ENCODE measurements at regions not wholly inside any gene's neighbourhood (a gene's known extent, or its start where the extent isn't known, plus 50 kb on each side); places are given as distances from the start of the nearest gene placed in this dataset.
"Not testable (repeated sequence)": the region's sequence is repeated elsewhere in the genome, so short reads cannot be mapped to it uniquely, and the experiment has no call there.

DNA sequence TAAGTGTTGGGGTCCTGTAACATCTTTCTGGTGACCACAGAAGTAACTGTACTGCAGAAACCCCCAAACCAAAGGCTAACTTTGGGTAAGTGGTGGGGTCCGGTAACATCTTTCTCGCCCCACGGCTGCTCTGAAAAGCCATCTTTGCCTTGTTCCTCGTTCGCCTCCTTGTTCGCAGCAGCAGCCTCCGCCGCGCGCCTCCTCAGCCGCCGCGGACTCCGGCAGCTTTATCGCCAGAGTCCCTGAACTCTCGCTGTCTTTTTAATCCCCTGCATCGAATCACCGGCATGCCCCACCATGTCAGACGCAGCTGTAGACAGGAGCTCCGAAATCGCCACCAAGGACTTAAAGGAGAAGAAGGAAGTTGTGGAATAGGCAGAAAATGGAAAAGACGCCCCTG, 316.8 kb downstream of the TUSC7 start:
- H3K4me3 ChIP-seq = no peak overlapping the region
- no peak for TF ChIP-seq Cebpa-rat (IDR thresholded peaks at IDR 0.05)
- no peaks in the 10 kb centered on the region for H4K20me1 ChIP-seq
- H3K4me2 ChIP-seq = no peak overlapping the region
- H3K27me3 ChIP-seq = no peaks in the 10 kb centered on the region
- no peak overlapping the region for H3K9ac ChIP-seq
- H3K27ac ChIP-seq = no peak overlapping the region
- peaks cover 0 to 5% (median 0%) of the 10 kb centered on the region in 10 experiments; a peak in 1 of 20 replicates for H3K4me1 ChIP-seq
- H3K36me3 ChIP-seq = no peaks in the 10 kb centered on the region
- H3K9me3 ChIP-seq (replicated peaks in 1 of 11) = peaks cover 7 to 30% (median 15%) of the 10 kb centered on the region in 11 experiments; a peak in 19 of 22 replicates

DNA sequence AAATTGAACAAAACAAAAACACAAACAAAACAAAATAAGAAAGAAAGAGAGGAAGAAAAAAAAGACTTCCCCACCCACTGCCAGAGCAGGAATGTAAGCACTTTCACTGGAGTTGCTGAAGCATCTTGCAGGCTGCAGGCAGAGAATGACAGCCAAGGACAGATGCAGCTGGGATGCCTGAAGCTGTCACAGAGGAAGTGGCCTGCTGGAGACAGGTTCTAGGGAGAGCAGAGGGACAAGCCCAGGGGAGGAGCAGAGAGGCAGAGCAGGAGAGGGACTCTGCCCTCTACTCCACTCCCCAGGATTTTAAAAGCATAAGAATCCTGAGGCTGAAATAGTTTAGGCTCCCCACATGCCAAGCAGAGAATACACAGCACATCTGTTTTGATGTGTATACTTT, 326.2 kb downstream of the TUSC7 start:
- H3K27me3 ChIP-seq = no peaks in the 10 kb centered on the region
- peak overlapping the region in 5 of 11 experiments; percentile 1 to 51 (median 32); a peak in 4 of 22 replicates for H3K9ac ChIP-seq
- H4K20me1 ChIP-seq = no peaks in the 10 kb centered on the region
- peak overlapping the region in 10 of 11 experiments; percentile 0 to 75 (median 48); a peak in 17 of 22 replicates for H3K27ac ChIP-seq
- peaks cover 11 to 25% (median 21%) of the 10 kb centered on the region in 10 experiments; a peak in 19 of 20 replicates for H3K4me1 ChIP-seq
- peaks cover 24 to 37% (median 33%) of the 10 kb centered on the region in 11 experiments for H3K9me3 ChIP-seq (replicated peaks in 1 of 11)
- H3K4me2 ChIP-seq = peak overlapping the region; percentile 27 to 81 (median 60); a peak in 21 of 22 replicates
- H3K4me3 ChIP-seq = no peak overlapping the region
- no peak for TF ChIP-seq Cebpa-rat (IDR thresholded peaks at IDR 0.05)
- no peaks in the 10 kb centered on the region for H3K36me3 ChIP-seq

DNA sequence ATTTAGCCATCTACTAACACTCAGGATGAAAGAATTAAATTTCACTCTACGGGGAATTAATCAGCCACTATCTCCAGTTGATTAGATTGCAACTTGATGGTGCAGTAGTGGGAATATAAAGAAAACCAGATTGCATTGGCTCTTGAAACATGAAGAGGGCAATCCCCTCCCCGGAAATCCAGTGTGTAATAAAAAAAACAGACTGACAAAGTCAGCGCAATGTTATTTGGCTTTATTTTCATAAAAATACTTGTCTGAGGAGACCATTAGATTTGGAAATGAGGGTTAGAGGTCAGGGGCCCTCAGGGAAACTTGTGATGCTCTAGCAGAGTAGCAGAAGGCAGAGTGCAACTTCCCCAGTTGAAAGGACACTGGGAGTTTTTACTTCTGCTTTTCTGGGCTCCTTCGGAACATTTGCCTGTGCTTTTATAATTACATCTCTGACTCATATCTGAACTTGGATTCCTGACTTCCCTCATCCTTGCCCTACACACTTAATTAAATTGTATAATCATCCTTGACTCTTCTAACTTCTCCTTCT, 326.8 kb downstream of the TUSC7 start:
- peak overlapping the region in 5 of 11 experiments; percentile 2 to 56 (median 51); a peak in 6 of 22 replicates for H3K9ac ChIP-seq
- no peaks in the 10 kb centered on the region for H3K36me3 ChIP-seq
- peaks cover 11 to 25% (median 21%) of the 10 kb centered on the region in 10 experiments; a peak in 19 of 20 replicates for H3K4me1 ChIP-seq
- H4K20me1 ChIP-seq = no peaks in the 10 kb centered on the region
- H3K9me3 ChIP-seq (replicated peaks in 1 of 11) = peaks cover 20 to 32% (median 27%) of the 10 kb centered on the region in 11 experiments
- peak overlapping the region in 9 of 11 experiments; percentile 29 to 85 (median 65); a peak in 16 of 22 replicates for H3K4me2 ChIP-seq
- H3K27ac ChIP-seq = peak overlapping the region in 9 of 11 experiments; percentile 33 to 76 (median 63); a peak in 16 of 22 replicates
- no peak for TF ChIP-seq Cebpa-rat (IDR thresholded peaks at IDR 0.05)
- no peak overlapping the region for H3K4me3 ChIP-seq
- no peaks in the 10 kb centered on the region for H3K27me3 ChIP-seq

DNA sequence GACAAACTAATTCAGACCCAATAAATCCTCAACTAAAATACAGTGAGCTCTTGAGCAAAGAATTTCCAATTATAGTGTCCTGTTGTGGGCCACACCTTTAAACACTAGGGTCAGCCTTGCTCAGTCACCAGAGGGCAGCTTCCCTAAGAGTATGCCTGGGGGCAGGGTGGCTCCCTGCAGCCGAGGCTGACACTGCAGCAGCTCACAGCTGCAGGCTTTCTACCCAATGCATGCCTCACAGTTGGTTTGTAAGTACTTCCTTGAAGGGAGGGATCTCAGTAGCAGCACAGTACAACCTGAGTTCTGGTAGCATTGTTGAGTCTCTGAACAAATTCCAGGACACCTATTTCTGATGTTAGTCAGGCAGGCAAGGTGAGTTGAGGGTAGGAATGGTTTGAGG, 335.6 kb downstream of the TUSC7 start:
- Histone ChIP-seq H3K4me2 (0 out of 22 replicates have a peak overlapping the region, but pooled peaks of 1 of the 11 experiments have one; percentile 28), H3K4me3 (no peak overlapping the region), H3K27me3 (no peaks in the 10 kb centered on the region), H3K27ac (no peak overlapping the region), H3K9ac (no peak overlapping the region), H3K4me1 (peaks cover 0 to 5% (median 0%) of the 10 kb centered on the region in 10 experiments; a peak in 3 of 20 replicates), H4K20me1 (no peaks in the 10 kb centered on the region), H3K36me3 (no peaks in the 10 kb centered on the region), H3K9me3 (replicated peaks in 1 of 11) (peaks cover 0 to 9% (median 0%) of the 10 kb centered on the region in 11 experiments; a peak in 4 of 22 replicates)
- no peak for TF ChIP-seq Cebpa-rat (IDR thresholded peaks at IDR 0.05)

DNA sequence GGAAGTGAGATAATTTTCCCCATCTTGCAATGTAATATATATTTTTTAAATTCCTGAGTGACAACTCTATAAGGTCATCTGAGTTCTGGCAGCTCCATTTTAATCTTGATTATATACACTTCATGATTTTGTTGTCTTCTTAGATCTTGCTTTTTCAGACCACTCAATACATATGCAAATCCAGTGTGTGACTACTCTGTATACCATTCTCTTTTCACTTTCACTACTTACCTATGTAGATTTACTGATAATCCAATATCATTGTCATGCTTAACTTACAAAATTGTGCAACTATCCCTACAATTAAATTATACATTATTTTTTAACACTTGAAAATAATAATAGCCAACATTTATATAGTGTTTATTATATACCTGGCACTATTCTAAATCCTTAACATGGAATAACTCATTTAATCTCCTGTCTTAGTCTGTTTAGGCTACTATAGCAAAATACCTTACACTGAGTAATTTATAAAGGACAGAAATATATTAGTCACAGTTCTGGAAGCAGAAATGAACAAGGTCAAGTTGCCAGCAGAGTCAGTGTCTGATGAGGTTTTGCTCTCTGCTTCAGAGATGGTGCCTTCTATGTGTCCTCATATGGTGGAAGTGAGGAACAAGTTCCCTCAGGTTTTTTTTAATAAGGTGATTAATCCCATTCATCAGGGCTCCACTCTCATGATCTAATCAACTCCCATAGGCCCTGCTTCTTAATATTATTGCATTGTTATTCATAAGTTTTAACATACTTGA, 338.5 kb downstream of the TUSC7 start:
- no peak overlapping the region for H3K9ac ChIP-seq
- H3K27ac ChIP-seq = no peak overlapping the region
- H3K27me3 ChIP-seq = no peaks in the 10 kb centered on the region
- H3K9me3 ChIP-seq (replicated peaks in 1 of 11) = peaks cover 0 to 9% (median 0%) of the 10 kb centered on the region in 11 experiments; a peak in 4 of 22 replicates
- H3K4me3 ChIP-seq = no peak overlapping the region
- no peaks in the 10 kb centered on the region for H4K20me1 ChIP-seq
- no peak overlapping the region for H3K4me2 ChIP-seq
- H3K36me3 ChIP-seq = no peaks in the 10 kb centered on the region
- no peak for TF ChIP-seq Cebpa-rat (IDR thresholded peaks at IDR 0.05)
- H3K4me1 ChIP-seq = peaks cover 0 to 8% (median 0%) of the 10 kb centered on the region in 10 experiments; a peak in 3 of 20 replicates

DNA sequence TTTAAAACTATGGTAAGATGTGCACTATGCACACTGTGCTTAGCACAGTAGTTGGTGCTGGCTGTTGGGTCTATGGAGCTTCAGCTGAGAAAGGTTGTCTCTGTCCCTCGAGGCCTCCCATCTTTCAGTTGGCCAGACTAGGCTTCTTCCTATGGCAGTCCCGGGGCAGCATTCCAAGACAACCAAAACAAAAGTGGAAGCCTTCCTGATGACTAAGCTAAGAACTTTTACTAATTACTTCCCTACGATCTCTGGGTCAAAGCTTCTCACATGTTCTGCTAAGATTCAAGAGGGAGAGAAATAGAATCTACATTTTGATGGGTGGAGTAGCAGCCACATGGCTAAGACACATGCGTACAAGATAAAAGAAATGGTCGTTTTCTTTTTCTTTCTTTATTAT, 342.8 kb downstream of the TUSC7 start:
- no peak overlapping the region for H3K9ac ChIP-seq
- no peak overlapping the region for H3K4me3 ChIP-seq
- H3K4me2 ChIP-seq = peak overlapping the region in 1 of 11 experiments; percentile 18; a peak in 1 of 22 replicates
- H3K27ac ChIP-seq = no peak overlapping the region
- no peaks in the 10 kb centered on the region for H4K20me1 ChIP-seq
- no peaks in the 10 kb centered on the region for H3K27me3 ChIP-seq
- no peaks in the 10 kb centered on the region for H3K36me3 ChIP-seq
- H3K4me1 ChIP-seq = peaks cover 8 to 30% (median 22%) of the 10 kb centered on the region in 10 experiments; a peak in 18 of 20 replicates
- TF ChIP-seq Cebpa-rat (IDR thresholded peaks at IDR 0.05) = no peak
- peaks cover 0 to 15% (median 6%) of the 10 kb centered on the region in 11 experiments; a peak in 11 of 22 replicates for H3K9me3 ChIP-seq (replicated peaks in 1 of 11)

DNA sequence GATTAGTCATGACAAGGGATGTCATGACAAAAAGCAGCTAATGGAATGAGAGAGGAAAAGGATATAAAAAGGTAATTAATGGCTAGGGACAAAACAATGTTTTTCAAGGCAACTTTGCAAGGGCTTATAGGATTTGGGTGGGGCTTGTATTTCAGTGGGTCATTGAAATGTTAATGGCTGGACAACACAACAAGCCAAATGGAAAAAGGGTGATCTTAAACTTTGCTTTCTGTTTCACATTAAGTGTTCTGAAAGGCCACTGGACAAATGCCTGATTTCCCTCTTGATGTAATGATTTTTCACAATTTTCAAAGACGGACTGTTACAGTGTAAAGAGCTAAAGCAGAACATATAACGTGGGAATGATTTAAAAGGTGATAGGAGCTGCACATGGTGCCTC, 345.0 kb downstream of the TUSC7 start:
- no peaks in the 10 kb centered on the region for H3K36me3 ChIP-seq
- H3K4me1 ChIP-seq = peaks cover 8 to 33% (median 22%) of the 10 kb centered on the region in 10 experiments; a peak in 18 of 20 replicates
- H3K27ac ChIP-seq = peak overlapping the region in 1 of 11 experiments; percentile 17; a peak in 1 of 22 replicates
- peaks cover 0 to 12% (median 6%) of the 10 kb centered on the region in 11 experiments; a peak in 11 of 22 replicates for H3K9me3 ChIP-seq (replicated peaks in 1 of 11)
- no peak for TF ChIP-seq Cebpa-rat (IDR thresholded peaks at IDR 0.05)
- H3K9ac ChIP-seq = no peak overlapping the region
- no peak overlapping the region for H3K4me3 ChIP-seq
- no peaks in the 10 kb centered on the region for H3K27me3 ChIP-seq
- peak overlapping the region in 10 of 11 experiments; percentile 2 to 81 (median 62); a peak in 16 of 22 replicates for H3K4me2 ChIP-seq
- no peaks in the 10 kb centered on the region for H4K20me1 ChIP-seq

DNA sequence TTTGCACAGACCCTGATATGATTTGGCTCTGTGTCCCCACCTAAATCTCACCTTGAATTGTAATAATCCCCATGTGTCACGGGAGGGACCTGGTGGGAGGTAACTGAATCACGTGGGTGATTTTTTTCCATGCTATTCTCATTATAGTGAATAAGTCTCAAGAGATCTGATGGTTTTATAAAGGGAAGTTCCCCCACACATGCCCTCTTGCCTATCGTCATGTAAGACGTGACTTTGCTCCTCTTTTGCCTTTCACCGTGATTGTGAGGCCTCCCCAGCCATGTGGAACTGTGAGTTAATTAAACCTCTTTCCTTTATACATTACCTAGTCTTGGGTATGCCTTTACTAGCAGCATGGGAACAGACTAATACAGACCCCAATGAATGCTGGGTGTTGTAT, 347.4 kb downstream of the TUSC7 start:
- H4K20me1 ChIP-seq; H3K27ac ChIP-seq; H3K4me3 ChIP-seq; H3K27me3 ChIP-seq; H3K36me3 ChIP-seq; H3K9me3 ChIP-seq (replicated peaks in 1 of 11); H3K9ac ChIP-seq: not testable (repeated sequence)
- peak overlapping the region in 4 of 11 experiments; percentile 11 to 73 (median 52); a peak in 4 of 22 replicates for H3K4me2 ChIP-seq
- peaks cover 8 to 33% (median 22%) of the 10 kb centered on the region in 10 experiments; a peak in 18 of 20 replicates for H3K4me1 ChIP-seq
